H1 (cell line): ENCODE measurements at regions not wholly inside any gene's neighbourhood (a gene's known extent, or its start where the extent isn't known, plus 50 kb on each side); places are given as distances from the start of the nearest gene placed in this dataset.

Source experiments
- ASH2L ChIP-seq: fragments of 200-600, 300-600 bp; sonication (generic); IDR thresholded peaks from one replicate; pipeline ENCODE4 v1.7.1; 2017; ENCODE audit warnings: low read length
- TBP ChIP-seq: IDR thresholded peaks from 2 replicates; pipeline ENCODE4 v1.6.1; 2011; ENCODE audit warnings: low read depth, low read length, improper control_type of control experiment

DNA sequence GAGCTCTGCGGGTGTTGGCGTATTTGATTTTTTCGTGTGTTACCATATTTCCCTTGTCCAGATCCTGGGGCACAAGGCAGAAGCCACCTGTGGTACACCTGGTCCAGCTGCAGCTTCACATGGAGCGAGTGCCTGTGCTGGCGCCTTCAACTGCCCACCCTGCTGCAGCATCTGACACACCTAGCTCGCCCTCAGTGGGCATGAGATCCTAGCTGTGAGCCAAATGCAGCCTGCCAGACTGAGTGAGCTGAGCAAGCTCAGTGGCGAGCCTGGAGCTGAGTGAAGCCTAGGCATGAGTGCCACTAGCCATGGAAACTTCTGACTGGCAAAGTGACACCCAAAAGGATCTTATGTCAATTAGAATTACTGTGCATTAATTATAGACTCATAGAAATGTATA is 1226.8 kb upstream of the FLRT2 start (continued):
- TF ChIP-seq ASH2L (no peak), TBP (no peak)
